Esophagus muscularis mucosa (tissue), 3 donors: ENCODE measurements at regions not wholly inside any gene's neighbourhood (a gene's known extent, or its start where the extent isn't known, plus 50 kb on each side); places are given as distances from the start of the nearest gene placed in this dataset.

ENCODE experiments used
- CTCF ChIP-seq, 3 experiments: fragments of 200-600 bp in 2 of 3; fragments of 450-650 bp in 1 of 3; sonication (generic) in 2 of 3; IDR thresholded peaks; one replicate each; pipeline ENCODE4 v1.5.1; 2017 to 2019; ENCODE audit warnings: antibody characterized with exemption in 3 of 3, mild to moderate bottlenecking in 2 of 3, moderate library complexity in 1 of 3
- POLR2A ChIP-seq: fragments of 450-650 bp; IDR thresholded peaks from one replicate; pipeline ENCODE4 v1.6.1; 2017; ENCODE audit warnings: antibody characterized with exemption, moderate library complexity, mild to moderate bottlenecking, low read depth
- POLR2AphosphoS5 ChIP-seq, 2 donors: sonication (generic); formaldehyde crosslinking; IDR thresholded peaks; one replicate each; pipeline ENCODE4 v1.6.1; 2017; ENCODE audit warnings: antibody characterized with exemption in 2 of 2

- TF ChIP-seq CTCF (IDR thresholded peaks at IDR 0.05) (no peak), POLR2AphosphoS5 (IDR thresholded peaks at IDR 0.05) (no peak), POLR2A (no peak)
These were observed 125.6 kb upstream of the LPAR1 start for GRCh38 chr9:111163716-111164389.
